Vagina (tissue), 2 donors: ENCODE measurements at regions not wholly inside any gene's neighbourhood (a gene's known extent, or its start where the extent isn't known, plus 50 kb on each side); places are given as distances from the start of the nearest gene placed in this dataset.

Experiments
- DNase-seq, 2 donors: peaks; one replicate each; pipeline ENCODE4 v3.0.0-alpha.2; 2017; ENCODE audit errors: extremely low spot score in 2 of 2
- H3K27ac ChIP-seq: fragments of 200-600 bp; sonication (generic); one replicate; pipeline ENCODE4 v1.5.1; 2019
- H3K27me3 ChIP-seq: fragments of 200-600 bp; sonication (generic); one replicate; pipeline ENCODE4 v1.5.1; 2019
- H3K36me3 ChIP-seq, 2 donors: fragments of 200-600 bp; sonication (generic); one replicate each; pipeline ENCODE4 v1.5.1; 2017 to 2019
- H3K4me1 ChIP-seq: fragments of 200-600 bp; sonication (generic); one replicate; pipeline ENCODE4 v1.5.1; 2019
- H3K4me3 ChIP-seq, 2 donors: fragments of 200-600 bp; sonication (generic); 1 replicate in 1 of 2; 2 replicates in 1 of 2; pipeline ENCODE4 v1.5.1; 2016 to 2019
- H3K9me3 ChIP-seq: fragments of 200-600 bp; sonication (generic); one replicate; pipeline ENCODE4 v1.5.1; 2019
- CTCF ChIP-seq, 3 experiments: fragments of 450-650 bp in 2 of 3; fragments of 200-600 bp in 1 of 3; sonication (generic) in 1 of 3; IDR thresholded peaks; one replicate each; pipeline ENCODE4 v1.5.1; 2017 to 2019; ENCODE audit warnings: antibody characterized with exemption in 3 of 3, mild to moderate bottlenecking in 2 of 3, moderate library complexity in 2 of 3
- POLR2A ChIP-seq, 2 donors: fragments of 450-650 bp; IDR thresholded peaks; one replicate each; pipeline ENCODE4 v1.6.1; 2017; ENCODE audit warnings: antibody characterized with exemption in 2 of 2, mild to moderate bottlenecking in 2 of 2, moderate library complexity in 2 of 2
- POLR2AphosphoS5 ChIP-seq, 2 donors: sonication (generic); formaldehyde crosslinking; IDR thresholded peaks; one replicate each; pipeline ENCODE4 v1.9.0; 2017; ENCODE audit warnings: antibody characterized with exemption in 2 of 2, mild to moderate bottlenecking in 2 of 2, low read depth in 1 of 2; ENCODE audit not compliant: insufficient read depth in 1 of 2
- intact Hi-C: fragments of 100-400 bp; cut with DNase I; formaldehyde crosslinking; loops from one replicate; pipeline ENCODE4 v1.15.1; 2023

DNA sequence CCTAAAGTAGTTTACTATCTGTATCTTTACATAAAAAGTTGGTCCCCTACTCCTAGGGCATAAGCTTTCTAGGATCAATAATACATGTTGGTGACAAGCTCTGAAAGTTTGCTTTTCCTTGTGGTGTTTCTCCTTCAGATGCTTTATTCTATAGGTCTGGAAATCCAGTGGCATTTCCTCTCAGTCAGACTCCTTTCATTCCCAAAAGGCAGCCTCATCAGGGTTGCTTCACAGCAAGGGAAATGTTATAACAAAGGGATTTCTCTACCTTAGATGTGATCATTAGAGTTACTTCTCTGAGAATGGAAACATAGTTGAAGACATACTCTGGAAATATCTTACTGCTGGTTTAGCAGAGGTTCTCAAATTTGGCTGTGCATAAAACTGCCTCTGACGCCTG is 1072.4 kb upstream of the ZEB2 start:
- Histone ChIP-seq H3K36me3 (no peaks in the 10 kb centered on the region), H3K4me3 (no peak overlapping the region), H3K27ac (no peak overlapping the region), H3K9me3 (no peaks in the 10 kb centered on the region), H3K4me1 (no peaks in the 10 kb centered on the region), H3K27me3 (no peaks in the 10 kb centered on the region)
- DNase-seq: no peak
- TF ChIP-seq CTCF (IDR thresholded peaks at IDR 0.05) (no peak), POLR2AphosphoS5 (IDR thresholded peaks at IDR 0.05; ENCODE audit: insufficient read depth in 1 of 2, low read depth in 1 of 2) (no peak), POLR2A (IDR thresholded peaks at IDR 0.05) (no peak)
- intact Hi-C loops: no loop called here

GRCh38 chr2:145591109-145591809 is 1071.3 kb upstream of the ZEB2 start:
- no peak for DNase-seq
- Histone ChIP-seq H3K4me3 (no peak overlapping the region), H3K4me1 (no peaks in the 10 kb centered on the region), H3K9me3 (no peaks in the 10 kb centered on the region), H3K36me3 (no peaks in the 10 kb centered on the region), H3K27me3 (no peaks in the 10 kb centered on the region), H3K27ac (no peak overlapping the region)
- intact Hi-C loops: no loop called here
- TF ChIP-seq CTCF (IDR thresholded peaks at IDR 0.05): no peak
- no peak for TF ChIP-seq POLR2A (IDR thresholded peaks at IDR 0.05)
- TF ChIP-seq POLR2AphosphoS5 (IDR thresholded peaks at IDR 0.05; ENCODE audit: insufficient read depth in 1 of 2, low read depth in 1 of 2): no peak

DNA sequence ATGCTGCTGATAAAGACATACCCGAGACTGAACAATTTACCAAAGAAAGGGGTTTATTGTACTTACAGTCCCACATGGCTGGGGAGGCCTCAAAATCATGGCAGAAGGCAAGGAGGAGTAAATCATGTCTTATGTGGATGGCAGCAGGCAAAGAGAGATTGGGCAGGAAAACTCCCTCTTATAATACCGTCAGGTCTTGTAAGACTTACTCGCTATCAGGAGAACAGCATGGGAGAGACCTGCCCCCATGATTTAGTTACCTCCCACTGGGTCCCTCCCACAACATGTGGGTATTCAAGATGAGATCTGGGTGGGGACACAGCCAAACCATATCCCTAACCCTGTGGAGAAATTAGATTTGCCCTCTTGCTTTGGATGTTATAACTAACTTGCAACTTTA is 1068.0 kb upstream of the ZEB2 start:
- no peaks in the 10 kb centered on the region for H3K9me3 ChIP-seq
- TF ChIP-seq CTCF (IDR thresholded peaks at IDR 0.05): no peak
- no peak for TF ChIP-seq POLR2A (IDR thresholded peaks at IDR 0.05)
- no peak for TF ChIP-seq POLR2AphosphoS5 (IDR thresholded peaks at IDR 0.05; ENCODE audit: insufficient read depth in 1 of 2, low read depth in 1 of 2)
- no peak for DNase-seq
- H3K4me1 ChIP-seq: no peaks in the 10 kb centered on the region
- H3K4me3 ChIP-seq: no peak overlapping the region
- no peak overlapping the region for H3K27ac ChIP-seq
- intact Hi-C loops: no loop called here
- no peaks in the 10 kb centered on the region for H3K27me3 ChIP-seq
- no peaks in the 10 kb centered on the region for H3K36me3 ChIP-seq

- no peak overlapping the region for H3K4me3 ChIP-seq
- no peak for DNase-seq
- no peaks in the 10 kb centered on the region for H3K27me3 ChIP-seq
- no peaks in the 10 kb centered on the region for H3K4me1 ChIP-seq
- H3K27ac ChIP-seq: no peak overlapping the region
- no peaks in the 10 kb centered on the region for H3K36me3 ChIP-seq
- TF ChIP-seq POLR2A (IDR thresholded peaks at IDR 0.05): no peak
- no peak for TF ChIP-seq POLR2AphosphoS5 (IDR thresholded peaks at IDR 0.05; ENCODE audit: insufficient read depth in 1 of 2, low read depth in 1 of 2)
- no peak for TF ChIP-seq CTCF (IDR thresholded peaks at IDR 0.05)
- no peaks in the 10 kb centered on the region for H3K9me3 ChIP-seq
- intact Hi-C loops: no loop called here
Observed at GRCh38 chr2:145584353-145584752, 1064.4 kb upstream of the ZEB2 start.

DNA sequence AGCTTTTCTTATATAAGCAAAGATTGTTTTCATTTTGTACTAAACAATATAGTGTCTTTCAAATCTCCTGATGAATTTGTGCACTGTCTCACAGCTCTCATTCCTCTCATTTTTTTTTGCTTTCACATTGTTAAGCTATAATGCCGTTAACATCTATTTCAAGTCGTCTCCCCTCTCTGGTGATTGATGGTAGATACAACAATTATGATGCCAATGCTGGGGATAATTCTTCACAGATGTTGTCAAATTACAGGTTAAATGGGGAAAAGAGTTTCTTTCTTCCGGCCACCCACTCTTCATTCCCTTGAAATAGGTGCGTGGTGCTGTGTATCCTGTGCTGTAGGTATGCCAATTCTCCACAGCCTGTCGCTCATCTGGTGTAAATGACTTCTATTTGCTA is 1053.7 kb upstream of the ZEB2 start:
- H3K4me1 ChIP-seq: no peaks in the 10 kb centered on the region
- H3K27ac ChIP-seq: no peak overlapping the region
- no peak for TF ChIP-seq POLR2A (IDR thresholded peaks at IDR 0.05)
- TF ChIP-seq POLR2AphosphoS5 (IDR thresholded peaks at IDR 0.05; ENCODE audit: insufficient read depth in 1 of 2, low read depth in 1 of 2): no peak
- TF ChIP-seq CTCF (IDR thresholded peaks at IDR 0.05): no peak
- intact Hi-C loops: no loop called here
- no peaks in the 10 kb centered on the region for H3K36me3 ChIP-seq
- H3K9me3 ChIP-seq: no peaks in the 10 kb centered on the region
- no peak for DNase-seq
- no peaks in the 10 kb centered on the region for H3K27me3 ChIP-seq
- no peak overlapping the region for H3K4me3 ChIP-seq
